ENCODE measurements at regions not wholly inside any gene's neighbourhood (a gene's known extent, or its start where the extent isn't known, plus 50 kb on each side); places are given as distances from the start of the nearest gene placed in this dataset.

DNA sequence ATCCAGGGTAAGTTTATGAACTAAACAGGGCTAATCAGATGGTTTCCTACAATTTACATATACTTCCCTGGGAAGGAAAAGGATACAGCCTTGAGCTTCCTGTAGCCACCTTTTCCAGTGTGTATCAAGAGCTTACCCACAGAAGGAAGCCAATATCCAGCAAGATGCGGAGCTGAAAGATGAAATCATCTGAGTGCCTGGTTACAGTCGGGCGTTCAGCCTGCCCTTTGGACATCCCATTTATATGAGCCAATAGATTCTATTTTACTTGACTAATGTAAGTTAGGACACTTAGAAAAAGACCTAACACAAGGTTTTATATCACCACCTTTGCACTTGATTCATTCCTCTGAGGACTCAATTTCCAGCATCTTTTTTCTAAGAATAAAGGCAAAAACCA, 108.2 kb downstream of the UCHL5 start:
- TF ChIP-seq, protein P1, sequence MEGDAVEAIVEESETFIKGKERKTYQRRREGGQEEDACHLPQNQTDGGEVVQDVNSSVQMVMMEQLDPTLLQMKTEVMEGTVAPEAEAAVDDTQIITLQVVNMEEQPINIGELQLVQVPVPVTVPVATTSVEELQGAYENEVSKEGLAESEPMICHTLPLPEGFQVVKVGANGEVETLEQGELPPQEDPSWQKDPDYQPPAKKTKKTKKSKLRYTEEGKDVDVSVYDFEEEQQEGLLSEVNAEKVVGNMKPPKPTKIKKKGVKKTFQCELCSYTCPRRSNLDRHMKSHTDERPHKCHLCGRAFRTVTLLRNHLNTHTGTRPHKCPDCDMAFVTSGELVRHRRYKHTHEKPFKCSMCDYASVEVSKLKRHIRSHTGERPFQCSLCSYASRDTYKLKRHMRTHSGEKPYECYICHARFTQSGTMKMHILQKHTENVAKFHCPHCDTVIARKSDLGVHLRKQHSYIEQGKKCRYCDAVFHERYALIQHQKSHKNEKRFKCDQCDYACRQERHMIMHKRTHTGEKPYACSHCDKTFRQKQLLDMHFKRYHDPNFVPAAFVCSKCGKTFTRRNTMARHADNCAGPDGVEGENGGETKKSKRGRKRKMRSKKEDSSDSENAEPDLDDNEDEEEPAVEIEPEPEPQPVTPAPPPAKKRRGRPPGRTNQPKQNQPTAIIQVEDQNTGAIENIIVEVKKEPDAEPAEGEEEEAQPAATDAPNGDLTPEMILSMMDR (IDR thresholded peaks at IDR 0.05; ENCODE audit: low read depth, low read length, missing control alignments) = no peak
- DNase-seq (ENCODE audit: extremely low read depth, low read depth) = no peak
- H3K4me3 ChIP-seq (replicated peaks; ENCODE audit: low read depth, low read length) = no peak overlapping the region

DNA sequence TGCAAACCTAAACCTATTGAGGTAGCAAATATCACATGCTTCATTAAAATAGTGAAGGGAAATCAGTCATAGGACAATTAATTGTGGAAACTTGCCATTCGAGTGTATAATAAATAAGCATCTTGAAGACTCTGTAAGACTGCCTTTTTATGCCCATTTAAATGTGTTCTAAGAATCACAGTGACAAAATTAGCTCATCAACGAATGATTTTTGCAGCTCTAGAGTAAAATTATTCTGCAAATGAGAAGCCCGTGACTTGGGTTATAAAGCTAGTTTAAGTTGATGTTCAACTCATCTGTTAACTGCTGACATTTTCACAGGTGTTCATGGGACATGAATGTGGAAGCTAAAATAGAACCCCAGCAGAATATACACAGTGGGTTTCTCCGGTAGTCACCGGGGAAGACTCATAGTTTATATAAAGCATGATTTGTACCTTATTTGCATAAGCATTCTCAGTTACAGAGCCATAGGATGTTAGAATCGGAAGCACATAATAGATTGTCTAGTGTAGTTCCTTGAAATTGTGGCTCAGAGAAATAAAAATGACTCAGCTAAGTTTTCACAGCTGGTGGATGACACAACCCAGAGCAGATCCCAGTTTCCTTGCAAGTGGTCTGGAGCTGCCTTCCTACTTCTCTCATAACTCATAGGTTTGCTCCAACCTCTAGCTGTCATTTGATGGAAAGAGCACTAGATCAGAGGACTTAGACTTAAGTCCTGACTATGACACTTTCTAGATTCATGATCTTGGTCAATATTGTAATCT, 107.3 kb downstream of the UCHL5 start:
- TF ChIP-seq, protein P1 (IDR thresholded peaks at IDR 0.05; ENCODE audit: low read depth, low read length, missing control alignments) = no peak
- H3K4me3 ChIP-seq (replicated peaks; ENCODE audit: low read depth, low read length) = no peak overlapping the region
- peak; percentile 72 for DNase-seq (ENCODE audit: extremely low read depth, low read depth)

DNA sequence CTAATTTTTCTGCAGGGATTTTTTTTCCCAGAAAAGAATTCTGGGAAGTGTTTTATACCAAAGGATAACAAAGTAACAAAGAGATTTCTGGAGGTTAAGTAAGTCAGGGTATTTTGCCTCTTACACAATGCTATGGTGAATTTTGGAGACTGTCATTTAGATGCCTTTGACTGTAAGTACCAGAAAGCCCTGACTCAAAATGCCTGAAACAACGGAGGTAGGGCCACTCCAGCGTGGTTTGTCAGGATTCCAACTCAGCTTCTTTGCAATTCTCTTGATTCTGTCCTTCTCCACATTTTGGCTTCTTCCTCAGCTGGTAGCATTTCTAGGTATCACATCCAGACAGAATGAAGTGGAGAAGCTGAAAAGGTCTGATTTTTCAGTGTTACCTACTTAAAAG, 106.5 kb downstream of the UCHL5 start:
- H3K4me3 ChIP-seq (replicated peaks; ENCODE audit: low read depth, low read length) = no peak overlapping the region
- TF ChIP-seq, protein P1 (IDR thresholded peaks at IDR 0.05; ENCODE audit: low read depth, low read length, missing control alignments) = no peak
- DNase-seq (ENCODE audit: extremely low read depth, low read depth) = no peak

DNA sequence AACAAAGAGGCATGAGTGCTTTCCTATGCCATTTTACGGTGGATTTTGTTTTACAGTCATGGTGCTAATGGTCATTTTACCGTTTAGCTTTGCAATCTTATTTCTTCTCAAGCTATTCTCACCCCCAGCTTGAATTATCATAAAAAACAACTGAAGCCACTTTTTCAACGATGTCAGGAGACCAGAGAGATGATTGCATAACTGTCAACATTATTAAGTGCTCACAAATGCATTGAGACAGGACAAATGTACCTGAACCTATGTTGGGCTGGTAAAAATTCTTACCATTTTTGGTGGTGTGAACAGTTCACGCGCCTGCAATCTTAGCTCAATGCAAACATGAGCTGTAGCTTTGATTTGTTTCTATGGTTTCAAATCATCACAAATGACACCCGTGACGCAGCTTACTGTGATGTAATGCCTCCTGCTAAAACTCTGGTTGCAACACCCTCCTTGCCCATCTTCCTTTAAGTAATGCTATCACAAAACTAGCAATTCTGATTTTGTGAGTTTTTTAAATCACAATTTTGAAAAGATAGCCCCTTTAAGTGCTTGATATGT, 104.4 kb downstream of the UCHL5 start:
- TF ChIP-seq, protein P1 (IDR thresholded peaks at IDR 0.05; ENCODE audit: low read depth, low read length, missing control alignments) = no peak
- no peak for DNase-seq (ENCODE audit: extremely low read depth, low read depth)
- no peak overlapping the region for H3K4me3 ChIP-seq (replicated peaks; ENCODE audit: low read depth, low read length)

DNA sequence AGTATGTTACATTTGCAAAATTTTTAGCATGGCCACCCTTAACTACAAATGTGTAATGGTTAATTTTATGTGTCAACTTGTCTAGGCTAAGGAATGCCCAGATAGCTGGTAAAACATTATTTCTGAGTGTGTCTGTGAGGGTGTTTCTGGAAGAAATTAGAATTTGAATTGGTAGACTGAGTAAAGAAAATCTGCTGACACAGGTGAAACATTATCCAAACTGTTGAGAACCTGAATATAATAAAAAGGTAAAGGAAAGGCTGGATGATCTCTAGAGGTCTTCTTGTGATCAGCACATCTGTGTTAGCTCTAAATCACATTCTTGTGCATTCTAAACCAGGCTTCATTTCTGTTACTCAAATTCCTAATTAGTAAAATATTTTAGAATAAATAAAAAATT, 100.8 kb downstream of the UCHL5 start:
- no peak overlapping the region for H3K4me3 ChIP-seq (replicated peaks; ENCODE audit: low read depth, low read length)
- DNase-seq (ENCODE audit: extremely low read depth, low read depth) = no peak
- TF ChIP-seq, protein P1 (IDR thresholded peaks at IDR 0.05; ENCODE audit: low read depth, low read length, missing control alignments) = no peak

DNA sequence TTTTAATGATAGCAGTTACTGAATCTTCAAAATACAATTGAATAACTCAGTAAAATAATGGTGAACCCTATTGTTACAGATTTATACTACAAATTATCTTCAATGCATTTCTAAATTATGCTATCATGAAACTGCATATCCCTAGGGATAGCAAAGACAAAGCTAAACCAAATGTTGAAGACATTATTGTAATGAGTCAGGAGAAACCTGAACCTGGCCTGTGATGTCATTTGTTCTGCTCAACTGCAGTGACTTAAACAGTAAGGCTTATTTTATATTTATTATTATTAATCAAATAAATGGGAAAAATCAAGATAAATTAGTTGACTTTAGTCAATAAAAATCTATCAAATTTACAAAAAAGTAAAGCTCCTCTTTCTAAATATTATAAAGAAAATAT, 100.3 kb downstream of the UCHL5 start:
- no peak for DNase-seq (ENCODE audit: extremely low read depth, low read depth)
- TF ChIP-seq, protein P1 (IDR thresholded peaks at IDR 0.05; ENCODE audit: low read depth, low read length, missing control alignments) = no peak
- H3K4me3 ChIP-seq (replicated peaks; ENCODE audit: low read depth, low read length) = no peak overlapping the region

All from HFF-Myc (cell line).